HL-60 (cell line): ENCODE measurements at regions not wholly inside any gene's neighbourhood (a gene's known extent, or its start where the extent isn't known, plus 50 kb on each side); places are given as distances from the start of the nearest gene placed in this dataset.

Source experiments
- GABPA ChIP-seq: IDR thresholded peaks from 2 replicates; pipeline ENCODE4 v1.6.1; 2012; ENCODE audit warnings: low read depth
- POLR2AphosphoS5 ChIP-seq: IDR thresholded peaks from 2 replicates; pipeline ENCODE4 v1.6.1; 2012; ENCODE audit warnings: low read depth
- REST ChIP-seq: IDR thresholded peaks from 2 replicates; pipeline ENCODE4 v1.6.1; 2012; ENCODE audit warnings: low read depth; ENCODE audit not compliant: insufficient replicate concordance
- SPI1 ChIP-seq: IDR thresholded peaks from 2 replicates; pipeline ENCODE4 v1.6.1; 2012; ENCODE audit warnings: low read depth, mild to moderate bottlenecking, borderline replicate concordance
- TF ChIP-seq, protein P1 (sequence below): IDR thresholded peaks from one replicate; pipeline ENCODE4 v1.5.1; 2011; ENCODE audit warnings: low read length, control low read depth, inconsistent platforms; ENCODE audit not compliant: insufficient read depth

- TF ChIP-seq REST (no peak), POLR2AphosphoS5 (no peak), GABPA (no peak), SPI1 (no peak)
- TF ChIP-seq, protein P1, sequence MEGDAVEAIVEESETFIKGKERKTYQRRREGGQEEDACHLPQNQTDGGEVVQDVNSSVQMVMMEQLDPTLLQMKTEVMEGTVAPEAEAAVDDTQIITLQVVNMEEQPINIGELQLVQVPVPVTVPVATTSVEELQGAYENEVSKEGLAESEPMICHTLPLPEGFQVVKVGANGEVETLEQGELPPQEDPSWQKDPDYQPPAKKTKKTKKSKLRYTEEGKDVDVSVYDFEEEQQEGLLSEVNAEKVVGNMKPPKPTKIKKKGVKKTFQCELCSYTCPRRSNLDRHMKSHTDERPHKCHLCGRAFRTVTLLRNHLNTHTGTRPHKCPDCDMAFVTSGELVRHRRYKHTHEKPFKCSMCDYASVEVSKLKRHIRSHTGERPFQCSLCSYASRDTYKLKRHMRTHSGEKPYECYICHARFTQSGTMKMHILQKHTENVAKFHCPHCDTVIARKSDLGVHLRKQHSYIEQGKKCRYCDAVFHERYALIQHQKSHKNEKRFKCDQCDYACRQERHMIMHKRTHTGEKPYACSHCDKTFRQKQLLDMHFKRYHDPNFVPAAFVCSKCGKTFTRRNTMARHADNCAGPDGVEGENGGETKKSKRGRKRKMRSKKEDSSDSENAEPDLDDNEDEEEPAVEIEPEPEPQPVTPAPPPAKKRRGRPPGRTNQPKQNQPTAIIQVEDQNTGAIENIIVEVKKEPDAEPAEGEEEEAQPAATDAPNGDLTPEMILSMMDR: no peak
Observed at GRCh38 chr2:118322406-118322805, 234.1 kb downstream of the INSIG2 start.
